Endometrium (tissue), 2 donors: ENCODE measurements at regions not wholly inside any gene's neighbourhood (a gene's known extent, or its start where the extent isn't known, plus 50 kb on each side); places are given as distances from the start of the nearest gene placed in this dataset.
A peak's percentile ranks its signal among the peaks of the same experiment; 100 is the strongest.

Experiments used
- FAIRE-seq: peaks from 2 replicates; lab custom pipeline; 2012; peaks lifted over from hg19 to GRCh38; lab: Jason Lieb, UNC
- donor health status: control.
- donor health status: control.

GRCh38 chr12:98351784-98352183, 163.6 kb upstream of the TMPO start:
- FAIRE-seq, result no peak

- no peak for FAIRE-seq
Observed at GRCh38 chr12:98352218-98352811, 163.1 kb upstream of the TMPO start.

GRCh38 chr12:98352835-98353234, 162.6 kb upstream of the TMPO start:
- FAIRE-seq, result no peak

GRCh38 chr12:98354520-98355035, 160.8 kb upstream of the TMPO start:
- FAIRE-seq, result no peak

- no peak for FAIRE-seq
Observed at GRCh38 chr12:98355322-98355721, 160.1 kb upstream of the TMPO start.

- no peak for FAIRE-seq
Observed at GRCh38 chr12:98355933-98356332, 159.5 kb upstream of the TMPO start.

- no peak for FAIRE-seq
Observed at GRCh38 chr12:98358144-98358543, 157.2 kb upstream of the TMPO start.

- FAIRE-seq, result no peak
Observed at GRCh38 chr12:98359856-98360255, 155.5 kb upstream of the TMPO start.

- no peak for FAIRE-seq
Observed at GRCh38 chr12:98360401-98360800, 155.0 kb upstream of the TMPO start.

GRCh38 chr12:98369581-98369980, 145.8 kb upstream of the TMPO start:
- no peak for FAIRE-seq

- FAIRE-seq, result no peak
Observed at GRCh38 chr12:98370976-98371375, 144.4 kb upstream of the TMPO start.

- no peak for FAIRE-seq
Observed at GRCh38 chr12:98371419-98371818, 144.0 kb upstream of the TMPO start.

- FAIRE-seq, result no peak
Observed at GRCh38 chr12:98372340-98373024, 142.9 kb upstream of the TMPO start.

- no peak for FAIRE-seq
Observed at GRCh38 chr12:98373025-98373554, 142.3 kb upstream of the TMPO start.

- no peak for FAIRE-seq
Observed at GRCh38 chr12:98374007-98374406, 141.4 kb upstream of the TMPO start.

GRCh38 chr12:98379106-98379505, 136.3 kb upstream of the TMPO start:
- no peak for FAIRE-seq

GRCh38 chr12:98385641-98386040, 129.7 kb upstream of the TMPO start:
- no peak for FAIRE-seq

- no peak for FAIRE-seq
Observed at GRCh38 chr12:98387444-98387843, 127.9 kb upstream of the TMPO start.

- FAIRE-seq, result no peak
Observed at GRCh38 chr12:98388126-98388525, 127.3 kb upstream of the TMPO start.

- no peak for FAIRE-seq
Observed at GRCh38 chr12:98389593-98389992, 125.8 kb upstream of the TMPO start.

GRCh38 chr12:98397323-98398105, 117.9 kb upstream of the TMPO start:
- FAIRE-seq, result peak; percentile 54

GRCh38 chr12:98399532-98399931, 115.9 kb upstream of the TMPO start:
- no peak for FAIRE-seq

- no peak for FAIRE-seq
Observed at GRCh38 chr12:98401427-98401826, 114.0 kb upstream of the TMPO start.
